WTC11 (cell line): ENCODE measurements at regions not wholly inside any gene's neighbourhood (a gene's known extent, or its start where the extent isn't known, plus 50 kb on each side); places are given as distances from the start of the nearest gene placed in this dataset.

ENCODE experiments used
- ATAC-seq: fragments of 200-7000 bp; cut with Tn5 transposase; 2 replicates; pipeline ENCODE4 v1.10.0; 2021; ENCODE audit warnings: mild to moderate bottlenecking, moderate library complexity
- CTCF ChIA-PET: fragments of 300-600 bp; sonication (Branson Sonifier 250); formaldehyde crosslinking; loops from one replicate; lab custom pipeline; 2021; ENCODE audit warnings: antibody characterized with exemption; lab: Charles Lee
- POLR2A ChIA-PET: fragments of 350-600 bp; sonication (Branson Sonifier 250); formaldehyde crosslinking; loops from one replicate; lab custom pipeline; 2021; ENCODE audit warnings: antibody characterized with exemption; lab: Charles Lee
- DNase-seq: peaks from one replicate; pipeline ENCODE4 v3.0.0; 2021; ENCODE audit warnings: low spot score
- H3K27ac Mint-ChIP-seq: 2 replicates; pipeline ENCODE4 v1.8.0; 2021; ENCODE audit warnings: mixed read lengths
- H3K27me3 Mint-ChIP-seq: 2 replicates; pipeline ENCODE4 v1.8.0; 2021; ENCODE audit warnings: low read depth, mild to moderate bottlenecking, moderate library complexity, mixed read lengths
- H3K36me3 Mint-ChIP-seq: 2 replicates; pipeline ENCODE4 v1.8.0; 2021; ENCODE audit warnings: mixed read lengths
- H3K4me1 Mint-ChIP-seq: 2 replicates; pipeline ENCODE4 v1.8.0; 2022; ENCODE audit warnings: mixed read lengths
- H3K4me3 Mint-ChIP-seq: 2 replicates; pipeline ENCODE4 v1.8.0; 2021; ENCODE audit warnings: mild to moderate bottlenecking, moderate library complexity, mixed read lengths
- H3K9me3 Mint-ChIP-seq: 2 replicates; pipeline ENCODE4 v1.8.0; 2021; ENCODE audit warnings: mixed read lengths
- AR ChIP-seq: fragments of 250-450 bp; sonication (Bioruptor Pico); IDR thresholded peaks from 2 replicates; pipeline ENCODE4 v1.9.0; 2021; ENCODE audit warnings: mild to moderate bottlenecking
- ARID4B ChIP-seq: sonication (generic); formaldehyde crosslinking; IDR thresholded peaks from 2 replicates; pipeline ENCODE4 v1.8.0; 2023; ENCODE audit warnings: missing genetic modification reagents, mild to moderate bottlenecking, borderline replicate concordance
- ATF2 ChIP-seq: sonication (generic); formaldehyde crosslinking; IDR thresholded peaks from 2 replicates; pipeline ENCODE4 v1.8.1; 2022; ENCODE audit warnings: low read depth, missing genetic modification reagents, borderline replicate concordance
- ATF3 ChIP-seq: sonication (generic); formaldehyde crosslinking; conservative IDR thresholded peaks from 2 replicates; pipeline ENCODE4 v1.8.1; 2022; ENCODE audit warnings: mild to moderate bottlenecking, missing genetic modification reagents
- E2F4 ChIP-seq: sonication (generic); formaldehyde crosslinking; IDR thresholded peaks from 2 replicates; pipeline ENCODE4 v1.8.1; 2022; ENCODE audit warnings: low read depth, mild to moderate bottlenecking, moderate library complexity, missing genetic modification reagents, borderline replicate concordance
- FOXK1 ChIP-seq: sonication (generic); formaldehyde crosslinking; IDR thresholded peaks from 2 replicates; pipeline ENCODE4 v1.8.0; 2022; ENCODE audit warnings: mild to moderate bottlenecking, moderate library complexity, missing genetic modification reagents
- FOXP4 ChIP-seq: sonication (generic); formaldehyde crosslinking; IDR thresholded peaks from 2 replicates; pipeline ENCODE4 v1.8.0; 2022; ENCODE audit warnings: mild to moderate bottlenecking, missing genetic modification reagents
- HMGA2 ChIP-seq: fragments of 250-450 bp; sonication (Bioruptor Pico); IDR thresholded peaks from 2 replicates; pipeline ENCODE4 v1.4.0; 2021; ENCODE audit warnings: mild to moderate bottlenecking, moderate library complexity
- IRF2 ChIP-seq: sonication (generic); formaldehyde crosslinking; IDR thresholded peaks from 2 replicates; pipeline ENCODE4 v1.8.0; 2022; ENCODE audit warnings: low read depth, missing genetic modification reagents, borderline replicate concordance
- NR1H2 ChIP-seq: sonication (generic); formaldehyde crosslinking; IDR thresholded peaks from 2 replicates; pipeline ENCODE4 v1.9.0; 2021; ENCODE audit warnings: mild to moderate bottlenecking, moderate library complexity, missing genetic modification reagents
- NR3C1 ChIP-seq: sonication (generic); formaldehyde crosslinking; conservative IDR thresholded peaks from 2 replicates; pipeline ENCODE4 v1.8.1; 2023; ENCODE audit warnings: low read depth, mild to moderate bottlenecking, missing genetic modification reagents
- OVOL2 ChIP-seq: fragments of 250-450 bp; sonication (Bioruptor Pico); IDR thresholded peaks from 2 replicates; pipeline ENCODE4 v1.9.0; 2021; ENCODE audit warnings: mild to moderate bottlenecking, borderline replicate concordance
- ZMAT4 ChIP-seq: fragments of 250-450 bp; sonication (Bioruptor Pico); IDR thresholded peaks from 2 replicates; pipeline ENCODE4 v1.9.0; 2021; ENCODE audit warnings: mild to moderate bottlenecking
- ZNF263 ChIP-seq: sonication (generic); formaldehyde crosslinking; IDR thresholded peaks from 2 replicates; pipeline ENCODE4 v1.8.1; 2022; ENCODE audit warnings: low read depth, mild to moderate bottlenecking, moderate library complexity, missing genetic modification reagents

GRCh38 chr5:104139840-104140239, 577.3 kb upstream of the NUDT12 start:
- peaks cover 16% of the 10 kb centered on the region for H3K4me1 Mint-ChIP-seq
- no peak for ATAC-seq
- DNase-seq = no peak
- H3K36me3 Mint-ChIP-seq = peaks cover 2% of the 10 kb centered on the region; the same call in 1 of the 2 replicates
- H3K27ac Mint-ChIP-seq = no peak overlapping the region
- no peaks in the 10 kb centered on the region for H3K27me3 Mint-ChIP-seq
- TF ChIP-seq AR (CRISPR knock-in tag) = no peak
- no peak for TF ChIP-seq HMGA2 (CRISPR knock-in tag)
- TF ChIP-seq FOXP4 (CRISPR knock-in tag) = no peak
- TF ChIP-seq IRF2 (CRISPR knock-in tag) = no peak
- no peak for TF ChIP-seq ATF3
- TF ChIP-seq E2F4 (CRISPR knock-in tag) = no peak
- TF ChIP-seq ATF2 (CRISPR knock-in tag) = no peak
- no peak for TF ChIP-seq NR1H2 (CRISPR knock-in tag)
- TF ChIP-seq FOXK1 (CRISPR knock-in tag) = no peak
- no peak for TF ChIP-seq ZNF263 (CRISPR knock-in tag)
- no peak for TF ChIP-seq OVOL2
- TF ChIP-seq NR3C1 (CRISPR knock-in tag) = no peak
- no peak for TF ChIP-seq ZMAT4
- no peak for TF ChIP-seq ARID4B
- no peaks in the 10 kb centered on the region for H3K9me3 Mint-ChIP-seq
- POLR2A ChIA-PET = no interaction called here
- CTCF ChIA-PET = interaction anchor here (1.5 to 1.8 kb wide), 2 partner anchors 13 to 331 kb away, joined by 4 to 5 read pairs; no protein-coding TSS in a partner anchor
- no peak overlapping the region for H3K4me3 Mint-ChIP-seq
